ENCODE measurements at regions not wholly inside any gene's neighbourhood (a gene's known extent, or its start where the extent isn't known, plus 50 kb on each side); places are given as distances from the start of the nearest gene placed in this dataset.

GRCh38 chr6:48183811-48184605, 73.0 kb upstream of the PTCHD4 start:
- DNase-seq (no peak), ATAC-seq (no peak)
- H3K27ac ChIP-seq = no peak overlapping the region
- no peak for TF ChIP-seq CTCF (IDR thresholded peaks at IDR 0.05)
- H3K4me1 ChIP-seq = no peaks in the 10 kb centered on the region
- H3K36me3 ChIP-seq (ENCODE audit: insufficient read depth in 1 of 2, low read depth in 1 of 2) = no peaks in the 10 kb centered on the region
- no peak overlapping the region for H3K4me3 ChIP-seq
- 59 to 64% (median 64%) methylated on average over 4 of the region's 4 CpGs for WGBS, 3 donors
- intact Hi-C loops (cut with DNase I) = no loop called here
- no peaks in the 10 kb centered on the region for H3K9me3 ChIP-seq
- H3K27me3 ChIP-seq (ENCODE audit: insufficient read depth in 3 of 3, low read length in 2 of 3) = no peaks in the 10 kb centered on the region

GRCh38 chr6:48183178-48183577, 72.2 kb upstream of the PTCHD4 start:
- no peak for TF ChIP-seq CTCF (IDR thresholded peaks at IDR 0.05)
- Histone ChIP-seq H3K27ac (no peak overlapping the region), H3K36me3 (ENCODE audit: insufficient read depth in 1 of 2, low read depth in 1 of 2) (no peaks in the 10 kb centered on the region), H3K4me1 (no peaks in the 10 kb centered on the region), H3K9me3 (no peaks in the 10 kb centered on the region), H3K27me3 (ENCODE audit: insufficient read depth in 3 of 3, low read length in 2 of 3) (no peaks in the 10 kb centered on the region), H3K4me3 (no peak overlapping the region)
- DNase-seq (no peak), ATAC-seq (no peak)
- WGBS, 3 donors = 34 to 83% (median 77%) methylated on average over 1 of the region's 1 CpG
- intact Hi-C loops (cut with DNase I) = no loop called here

GRCh38 chr6:48178700-48179099, 67.7 kb upstream of the PTCHD4 start:
- no peaks in the 10 kb centered on the region for H3K4me1 ChIP-seq
- H3K4me3 ChIP-seq = no peak overlapping the region
- H3K36me3 ChIP-seq (ENCODE audit: insufficient read depth in 1 of 2, low read depth in 1 of 2) = no peaks in the 10 kb centered on the region
- WGBS, 3 donors = 75 to 84% (median 80%) methylated on average over 2 of the region's 2 CpGs
- no peak overlapping the region for H3K27ac ChIP-seq
- intact Hi-C loops (cut with DNase I) = no loop called here
- H3K27me3 ChIP-seq (ENCODE audit: insufficient read depth in 3 of 3, low read length in 2 of 3) = no peaks in the 10 kb centered on the region
- H3K9me3 ChIP-seq = no peaks in the 10 kb centered on the region
- DNase-seq (no peak), ATAC-seq (no peak)
- TF ChIP-seq CTCF (IDR thresholded peaks at IDR 0.05) = no peak

- TF ChIP-seq CTCF (IDR thresholded peaks at IDR 0.05) = no peak
- ATAC-seq (no peak), DNase-seq (no peak)
- 69 to 78% (median 73%) methylated on average over 3 of the region's 3 CpGs for WGBS, 3 donors
- Histone ChIP-seq H3K27me3 (ENCODE audit: insufficient read depth in 3 of 3, low read length in 2 of 3) (no peaks in the 10 kb centered on the region), H3K4me1 (no peaks in the 10 kb centered on the region), H3K9me3 (no peaks in the 10 kb centered on the region), H3K27ac (no peak overlapping the region), H3K4me3 (no peak overlapping the region), H3K36me3 (ENCODE audit: insufficient read depth in 1 of 2, low read depth in 1 of 2) (no peaks in the 10 kb centered on the region)
- intact Hi-C loops (cut with DNase I) = no loop called here
Observed at GRCh38 chr6:48177786-48178185, 66.8 kb upstream of the PTCHD4 start.

Measured in psoas muscle (tissue), 7 donors.